NCI-H510A (cell line): ENCODE measurements at regions not wholly inside any gene's neighbourhood (a gene's known extent, or its start where the extent isn't known, plus 50 kb on each side); places are given as distances from the start of the nearest gene placed in this dataset.
"Not testable (repeated sequence)": the region's sequence is repeated elsewhere in the genome, so short reads cannot be mapped to it uniquely, and the experiment has no call there.

Source experiments
- DNase-seq: peaks from one replicate; lab custom pipeline; 2025; lab: John Stamatoyannopoulos, UW

- no peak for DNase-seq
These were observed 83.6 kb upstream of the PITX1 start for GRCh38 chr5:135117590-135117989.

GRCh38 chr5:135116160-135116561, 82.1 kb upstream of the PITX1 start:
- no peak for DNase-seq

GRCh38 chr5:135115591-135115990, 81.6 kb upstream of the PITX1 start:
- DNase-seq: no peak

GRCh38 chr5:135114759-135115158, 80.7 kb upstream of the PITX1 start:
- DNase-seq: no peak

GRCh38 chr5:135112008-135112725, 78.1 kb upstream of the PITX1 start:
- no peak for DNase-seq

GRCh38 chr5:135110785-135111596, 77.0 kb upstream of the PITX1 start:
- DNase-seq: no peak

- DNase-seq: no peak
These were observed 75.0 kb upstream of the PITX1 start for GRCh38 chr5:135108992-135109391.

- DNase-seq: no peak
These were observed 74.5 kb upstream of the PITX1 start for GRCh38 chr5:135108569-135108968.

- no peak for DNase-seq
These were observed 74.0 kb upstream of the PITX1 start for GRCh38 chr5:135107986-135108385.

- DNase-seq: no peak
These were observed 72.8 kb upstream of the PITX1 start for GRCh38 chr5:135106610-135107471.

GRCh38 chr5:135106136-135106535, 72.1 kb upstream of the PITX1 start:
- DNase-seq: no peak

- no peak for DNase-seq
These were observed 71.1 kb upstream of the PITX1 start for GRCh38 chr5:135105105-135105484.

GRCh38 chr5:135103575-135103853, 69.5 kb upstream of the PITX1 start:
- DNase-seq: no peak

GRCh38 chr5:135102716-135103574, 68.9 kb upstream of the PITX1 start:
- DNase-seq: no peak

GRCh38 chr5:135100431-135100830, 66.4 kb upstream of the PITX1 start:
- DNase-seq: no peak

- DNase-seq: no peak
These were observed 66.0 kb upstream of the PITX1 start for GRCh38 chr5:135100011-135100410.

- DNase-seq: no peak
These were observed 63.4 kb upstream of the PITX1 start for GRCh38 chr5:135097390-135097789.

GRCh38 chr5:135095871-135096270, 61.8 kb upstream of the PITX1 start:
- no peak for DNase-seq

GRCh38 chr5:135095052-135095715, 61.2 kb upstream of the PITX1 start:
- no peak for DNase-seq

- no peak for DNase-seq
These were observed 60.5 kb upstream of the PITX1 start for GRCh38 chr5:135094339-135095051.

- DNase-seq: not testable (repeated sequence)
These were observed 59.5 kb upstream of the PITX1 start for GRCh38 chr5:135093483-135093882.
